Kidney (tissue), 13 donors: ENCODE measurements at regions not wholly inside any gene's neighbourhood (a gene's known extent, or its start where the extent isn't known, plus 50 kb on each side); places are given as distances from the start of the nearest gene placed in this dataset.

ENCODE experiments used
- DNase-seq, 5 donors: peaks; one replicate each; pipeline ENCODE4 v3.0.0-alpha.2; 2013 to 2020
- FAIRE-seq: peaks from 2 replicates; lab custom pipeline; 2012; peaks lifted over from hg19 to GRCh38; lab: Jason Lieb, UNC
- H3K27ac ChIP-seq, 2 donors: one replicate each; pipeline ENCODE4 v1.7.0; 2013; ENCODE audit warnings: low read depth in 2 of 2, low read length in 2 of 2, inconsistent platforms in 1 of 2
- H3K27me3 ChIP-seq: one replicate; pipeline ENCODE4 v1.7.1; 2013; ENCODE audit warnings: low read length, inconsistent platforms; ENCODE audit not compliant: control insufficient read depth, insufficient read depth
- H3K36me3 ChIP-seq, 3 donors: one replicate each; pipeline versions ENCODE4 v1.7.0 to v1.7.1; 2013; ENCODE audit warnings: low read length in 3 of 3, control low read depth in 1 of 3, inconsistent platforms in 1 of 3; ENCODE audit not compliant: insufficient read depth in 3 of 3, control insufficient read depth in 2 of 3
- H3K4me1 ChIP-seq, 3 donors: one replicate each; pipeline versions ENCODE4 v1.7.0 to v1.7.1; 2013; ENCODE audit warnings: low read length in 3 of 3, inconsistent platforms in 1 of 3, low read depth in 1 of 3; ENCODE audit not compliant: control insufficient read depth in 2 of 3, insufficient read depth in 2 of 3
- H3K4me3 ChIP-seq, 3 donors: one replicate each; pipeline versions ENCODE4 v1.7.0 to v1.8.1; 2013; ENCODE audit warnings: low read length in 3 of 3, control low read depth in 1 of 3, inconsistent platforms in 1 of 3
- H3K9ac ChIP-seq, 3 donors: one replicate each; pipeline versions ENCODE4 v1.7.0 to v1.7.1; 2013; ENCODE audit warnings: low read length in 3 of 3, control low read depth in 1 of 3, inconsistent platforms in 1 of 3
- H3K9me3 ChIP-seq, 3 donors: one replicate each; pipeline versions ENCODE4 v1.7.0 to v1.7.1; 2013; ENCODE audit warnings: low read length in 3 of 3, control low read depth in 1 of 3, inconsistent platforms in 1 of 3; ENCODE audit not compliant: control insufficient read depth in 2 of 3, insufficient read depth in 1 of 3
- intact Hi-C: fragments of 100-400 bp; cut with DNase I; formaldehyde crosslinking; loops from one replicate; pipeline ENCODE4 v1.11.1; 2022
- TF ChIP-seq, protein P1 (sequence below): IDR thresholded peaks from 3 replicates; pipeline ENCODE4 v1.5.1; 2012; ENCODE audit warnings: mild to moderate bottlenecking, moderate library complexity, borderline replicate concordance; ENCODE audit not compliant: insufficient read depth; ENCODE audit errors: extremely low read depth
- donor health status: control.
- donor health status: control.
- donor health status: control.
- donor health status: control.
- donor health status: control.
- donor health status: DM: yes; HTN: yes; CAD: no.
- donor health status: Normal renal cell carcinoma (clear cell type).

DNA sequence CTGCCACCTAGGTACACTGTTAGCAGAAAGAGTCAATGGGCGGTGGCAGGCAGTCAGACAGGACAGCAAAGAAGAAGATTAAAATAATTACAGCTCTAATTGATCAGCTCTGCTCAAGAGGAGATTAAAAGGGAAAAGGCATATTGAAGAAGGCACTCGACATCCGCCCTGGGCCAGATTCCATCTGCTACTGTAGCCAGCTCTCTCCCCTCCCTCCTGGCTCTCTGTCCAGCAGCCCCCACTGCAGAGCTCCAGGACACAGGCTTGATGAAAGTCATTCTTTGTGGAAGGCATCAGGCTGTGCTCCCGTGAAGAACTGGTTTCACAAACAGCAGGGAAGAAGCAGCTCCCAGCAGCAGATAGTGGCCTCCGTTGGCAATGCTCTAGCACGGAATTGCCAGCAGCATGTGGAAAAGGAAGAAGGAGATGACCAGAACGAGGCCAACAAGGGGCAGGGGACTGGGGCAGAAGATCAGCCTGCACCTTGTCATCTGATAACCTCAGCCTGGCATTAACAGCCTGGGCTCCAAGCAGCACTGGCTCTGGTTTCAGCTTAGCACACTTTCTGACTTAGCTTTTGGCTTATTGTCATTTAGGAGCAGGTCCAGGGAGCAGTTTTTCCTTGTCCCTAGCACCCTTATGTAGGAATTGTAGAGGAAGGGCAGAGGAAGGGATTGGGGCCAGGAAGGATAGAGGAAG, 465.9 kb downstream of the KIF16B start:
- Histone ChIP-seq H3K27me3 (no peaks in the 10 kb centered on the region), H3K27ac (no peak overlapping the region), H3K4me1 (no peaks in the 10 kb centered on the region), H3K9me3 (no peaks in the 10 kb centered on the region), H3K9ac (no peak overlapping the region), H3K4me3 (no peak overlapping the region), H3K36me3 (no peaks in the 10 kb centered on the region)
- DNase-seq (peak in 2 of 5 donors; percentile 5 to 35), FAIRE-seq (no peak)
- TF ChIP-seq, protein P1, sequence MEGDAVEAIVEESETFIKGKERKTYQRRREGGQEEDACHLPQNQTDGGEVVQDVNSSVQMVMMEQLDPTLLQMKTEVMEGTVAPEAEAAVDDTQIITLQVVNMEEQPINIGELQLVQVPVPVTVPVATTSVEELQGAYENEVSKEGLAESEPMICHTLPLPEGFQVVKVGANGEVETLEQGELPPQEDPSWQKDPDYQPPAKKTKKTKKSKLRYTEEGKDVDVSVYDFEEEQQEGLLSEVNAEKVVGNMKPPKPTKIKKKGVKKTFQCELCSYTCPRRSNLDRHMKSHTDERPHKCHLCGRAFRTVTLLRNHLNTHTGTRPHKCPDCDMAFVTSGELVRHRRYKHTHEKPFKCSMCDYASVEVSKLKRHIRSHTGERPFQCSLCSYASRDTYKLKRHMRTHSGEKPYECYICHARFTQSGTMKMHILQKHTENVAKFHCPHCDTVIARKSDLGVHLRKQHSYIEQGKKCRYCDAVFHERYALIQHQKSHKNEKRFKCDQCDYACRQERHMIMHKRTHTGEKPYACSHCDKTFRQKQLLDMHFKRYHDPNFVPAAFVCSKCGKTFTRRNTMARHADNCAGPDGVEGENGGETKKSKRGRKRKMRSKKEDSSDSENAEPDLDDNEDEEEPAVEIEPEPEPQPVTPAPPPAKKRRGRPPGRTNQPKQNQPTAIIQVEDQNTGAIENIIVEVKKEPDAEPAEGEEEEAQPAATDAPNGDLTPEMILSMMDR, result no peak
- intact Hi-C loops, result no loop called here

DNA sequence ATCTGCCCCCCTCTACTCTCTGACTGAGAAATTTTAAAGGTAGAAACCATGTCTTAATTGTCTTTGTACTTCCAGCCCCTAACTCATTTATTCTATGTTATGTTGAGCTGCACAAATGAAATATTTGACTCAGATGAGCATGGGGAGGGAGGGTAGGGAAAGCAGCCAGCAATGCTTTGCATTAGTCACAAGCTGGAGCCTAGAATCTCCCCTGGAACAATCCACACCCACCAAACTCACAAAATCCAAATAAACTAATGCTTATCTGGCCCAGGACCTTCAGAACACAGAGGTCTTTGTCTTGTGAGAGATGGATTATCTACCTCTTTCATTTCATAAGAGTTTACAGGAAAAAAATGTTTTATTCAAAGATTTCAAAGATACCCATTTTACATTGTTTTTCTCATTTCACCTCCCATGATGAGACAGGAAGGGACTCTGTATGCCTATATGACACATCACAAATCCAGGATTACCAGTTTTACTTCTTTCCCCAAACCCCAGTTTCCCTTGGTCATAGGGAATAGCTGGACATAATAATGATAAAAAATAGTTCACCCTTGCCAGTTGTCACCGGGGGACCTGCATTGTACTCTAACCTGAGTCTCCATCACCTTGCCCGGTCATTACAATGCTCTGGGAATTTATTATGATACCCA, 466.9 kb downstream of the KIF16B start:
- DNase-seq (no peak), FAIRE-seq (no peak)
- no peak overlapping the region for H3K4me3 ChIP-seq
- no peak overlapping the region for H3K9ac ChIP-seq
- H3K4me1 ChIP-seq, result no peaks in the 10 kb centered on the region
- no peaks in the 10 kb centered on the region for H3K36me3 ChIP-seq
- TF ChIP-seq, protein P1, result no peak
- intact Hi-C loops, result no loop called here
- no peak overlapping the region for H3K27ac ChIP-seq
- no peaks in the 10 kb centered on the region for H3K9me3 ChIP-seq
- no peaks in the 10 kb centered on the region for H3K27me3 ChIP-seq

DNA sequence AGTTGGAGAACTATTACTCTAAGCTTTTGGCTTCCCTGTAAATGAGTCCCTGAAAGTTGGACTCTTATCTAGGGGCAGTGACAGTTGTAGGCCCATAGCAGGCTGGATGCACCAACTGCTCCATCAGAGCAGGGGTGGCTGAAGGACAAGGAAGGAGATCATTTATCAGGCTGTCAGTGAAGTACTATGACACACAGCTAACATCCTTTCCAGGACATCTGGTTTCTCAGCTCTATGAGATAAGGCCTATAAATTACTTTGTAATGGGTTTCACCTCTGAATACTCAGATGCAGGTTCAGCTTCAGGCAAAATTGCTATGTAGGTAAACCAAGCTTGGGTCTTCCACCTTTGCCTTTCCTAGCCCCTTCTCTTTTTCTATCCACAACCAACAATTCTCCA, 468.5 kb downstream of the KIF16B start:
- no peaks in the 10 kb centered on the region for H3K36me3 ChIP-seq
- H3K27me3 ChIP-seq, result no peaks in the 10 kb centered on the region
- DNase-seq, result peak in 1 of 5 donors; percentile 27
- H3K9ac ChIP-seq, result no peak overlapping the region
- H3K4me1 ChIP-seq, result no peaks in the 10 kb centered on the region
- FAIRE-seq, result no peak
- no peaks in the 10 kb centered on the region for H3K9me3 ChIP-seq
- no peak overlapping the region for H3K27ac ChIP-seq
- intact Hi-C loops, result no loop called here
- TF ChIP-seq, protein P1, result no peak
- no peak overlapping the region for H3K4me3 ChIP-seq
